CD8-positive, alpha-beta memory T cell (primary cell): ENCODE measurements at regions not wholly inside any gene's neighbourhood (a gene's known extent, or its start where the extent isn't known, plus 50 kb on each side); places are given as distances from the start of the nearest gene placed in this dataset.
A peak's percentile ranks its signal among the peaks of the same experiment; 100 is the strongest.

Source experiments
- CTCF ChIA-PET: fragments of 350-600 bp; sonication (Branson Sonifier 250); formaldehyde crosslinking; loops from one replicate; lab custom pipeline; 2021; ENCODE audit warnings: antibody characterized with exemption; lab: Charles Lee
- POLR2A ChIA-PET: fragments of 350-600 bp; sonication (Branson Sonifier 250); formaldehyde crosslinking; loops from one replicate; lab custom pipeline; 2021; ENCODE audit warnings: antibody characterized with exemption; lab: Charles Lee
- DNase-seq, 5 donors: peaks; one replicate each; pipeline versions ENCODE4 v3.0.0 to v3.0.0-alpha.2; 2020 to 2022; ENCODE audit warnings: mixed read lengths in 1 of 5
- H3K27ac ChIP-seq: one replicate; pipeline ENCODE4 v1.7.0; 2013; ENCODE audit warnings: low read depth, mild to moderate bottlenecking, low read length, moderate library complexity
- H3K27me3 ChIP-seq: 2 replicates; pipeline ENCODE4 v1.7.0; 2013; ENCODE audit warnings: low read length, mild to moderate bottlenecking; ENCODE audit not compliant: insufficient read depth, poor library complexity, severe bottlenecking
- H3K36me3 ChIP-seq: 2 replicates; pipeline ENCODE4 v1.7.0; 2013; ENCODE audit warnings: mild to moderate bottlenecking, low read length, moderate library complexity; ENCODE audit not compliant: insufficient read depth
- H3K4me1 ChIP-seq: 2 replicates; pipeline ENCODE4 v1.7.0; 2013; ENCODE audit warnings: mild to moderate bottlenecking, low read length, moderate library complexity; ENCODE audit not compliant: insufficient read depth
- H3K4me3 ChIP-seq: 2 replicates; pipeline ENCODE4 v1.7.0; 2013; ENCODE audit warnings: mild to moderate bottlenecking, low read length
- H3K9me3 ChIP-seq: 2 replicates; pipeline ENCODE4 v1.7.0; 2013; ENCODE audit warnings: mild to moderate bottlenecking, low read length
- H3K27ac Mint-ChIP-seq, 8 donors: one replicate each; pipeline ENCODE4 v1.8.0; 2020 to 2021; ENCODE audit warnings: mixed read lengths in 8 of 8, mild to moderate bottlenecking in 6 of 8, inconsistent platforms in 3 of 8, moderate library complexity in 3 of 8
- H3K27me3 Mint-ChIP-seq, 2 donors: one replicate each; pipeline ENCODE4 v1.8.0; 2020 to 2021; ENCODE audit warnings: mixed read lengths in 2 of 2, mild to moderate bottlenecking in 1 of 2, moderate library complexity in 1 of 2
- H3K36me3 Mint-ChIP-seq, 3 donors: one replicate each; pipeline ENCODE4 v1.8.0; 2020 to 2021; ENCODE audit warnings: mixed read lengths in 3 of 3, inconsistent platforms in 1 of 3, mild to moderate bottlenecking in 1 of 3
- H3K4me1 Mint-ChIP-seq, 3 donors: one replicate each; pipeline ENCODE4 v1.8.0; 2020 to 2021; ENCODE audit warnings: mixed read lengths in 3 of 3, inconsistent platforms in 1 of 3, mild to moderate bottlenecking in 1 of 3
- H3K4me3 Mint-ChIP-seq, 7 donors: one replicate each; pipeline ENCODE4 v1.8.0; 2020 to 2021; ENCODE audit warnings: mixed read lengths in 7 of 7, mild to moderate bottlenecking in 6 of 7, moderate library complexity in 4 of 7, inconsistent platforms in 2 of 7
- H3K9me3 Mint-ChIP-seq, 5 donors: one replicate each; pipeline ENCODE4 v1.8.0; 2020 to 2022; ENCODE audit warnings: mixed read lengths in 5 of 5, mild to moderate bottlenecking in 3 of 5, moderate library complexity in 2 of 5, inconsistent platforms in 1 of 5

- Mint-ChIP-seq H3K27me3 (no peaks in the 10 kb centered on the region), H3K36me3 (no peaks in the 10 kb centered on the region), H3K4me1 (no peaks in the 10 kb centered on the region), H3K27ac (no peak overlapping the region), H3K4me3 (no peak overlapping the region), H3K9me3 (peaks cover 0 to 3% (median 0%) of the 10 kb centered on the region in 5 donors)
- no peaks in the 10 kb centered on the region for H3K27me3 ChIP-seq
- no peaks in the 10 kb centered on the region for H3K4me1 ChIP-seq
- ChIA-PET POLR2A (no interaction called here), CTCF (no interaction called here)
- no peak overlapping the region for H3K27ac ChIP-seq
- H3K4me3 ChIP-seq, result no peak overlapping the region
- no peak for DNase-seq
- no peaks in the 10 kb centered on the region for H3K36me3 ChIP-seq
- H3K9me3 ChIP-seq, result no peaks in the 10 kb centered on the region
These were observed 151.6 kb downstream of the SLITRK1 start for GRCh38 chr13:83730674-83731073.

GRCh38 chr13:83722443-83722842 lies 159.8 kb downstream of the SLITRK1 start:
- ChIA-PET POLR2A (no interaction called here), CTCF (no interaction called here)
- no peaks in the 10 kb centered on the region for H3K36me3 Mint-ChIP-seq
- no peak overlapping the region for H3K27ac Mint-ChIP-seq
- H3K9me3 Mint-ChIP-seq, result peaks cover 0 to 6% (median 0%) of the 10 kb centered on the region in 5 donors
- peaks cover 0 to 3% of the 10 kb centered on the region in 2 donors for H3K27me3 Mint-ChIP-seq
- Histone ChIP-seq H3K27ac (no peak overlapping the region), H3K27me3 (no peaks in the 10 kb centered on the region), H3K36me3 (no peaks in the 10 kb centered on the region), H3K4me3 (no peak overlapping the region), H3K4me1 (no peaks in the 10 kb centered on the region), H3K9me3 (no peaks in the 10 kb centered on the region)
- no peak overlapping the region for H3K4me3 Mint-ChIP-seq
- DNase-seq, result no peak
- no peaks in the 10 kb centered on the region for H3K4me1 Mint-ChIP-seq

GRCh38 chr13:83716121-83716520 lies 166.2 kb downstream of the SLITRK1 start:
- peaks cover 0 to 3% of the 10 kb centered on the region in 2 donors for H3K27me3 Mint-ChIP-seq
- no peaks in the 10 kb centered on the region for H3K4me1 Mint-ChIP-seq
- Histone ChIP-seq H3K4me1 (no peaks in the 10 kb centered on the region), H3K9me3 (no peaks in the 10 kb centered on the region), H3K4me3 (no peak overlapping the region), H3K27ac (no peak overlapping the region), H3K27me3 (no peaks in the 10 kb centered on the region), H3K36me3 (no peaks in the 10 kb centered on the region)
- H3K36me3 Mint-ChIP-seq, result no peaks in the 10 kb centered on the region
- POLR2A ChIA-PET, result no interaction called here
- no peak overlapping the region for H3K4me3 Mint-ChIP-seq
- no peak overlapping the region for H3K27ac Mint-ChIP-seq
- CTCF ChIA-PET, result no interaction called here
- no peak for DNase-seq
- peaks cover 0 to 19% (median 0%) of the 10 kb centered on the region in 5 donors for H3K9me3 Mint-ChIP-seq

- Histone ChIP-seq H3K27ac (no peak overlapping the region), H3K4me1 (no peaks in the 10 kb centered on the region), H3K4me3 (no peak overlapping the region), H3K27me3 (no peaks in the 10 kb centered on the region), H3K36me3 (no peaks in the 10 kb centered on the region), H3K9me3 (no peaks in the 10 kb centered on the region)
- no peak for DNase-seq
- ChIA-PET POLR2A (no interaction called here), CTCF (no interaction called here)
- no peaks in the 10 kb centered on the region for H3K36me3 Mint-ChIP-seq
- no peaks in the 10 kb centered on the region for H3K4me1 Mint-ChIP-seq
- no peak overlapping the region for H3K27ac Mint-ChIP-seq
- no peak overlapping the region for H3K4me3 Mint-ChIP-seq
- no peaks in the 10 kb centered on the region for H3K27me3 Mint-ChIP-seq
- H3K9me3 Mint-ChIP-seq, result peaks cover 0 to 19% (median 0%) of the 10 kb centered on the region in 5 donors
These were observed 168.0 kb downstream of the SLITRK1 start for GRCh38 chr13:83714236-83714635.

GRCh38 chr13:83710133-83710515 lies 172.2 kb downstream of the SLITRK1 start:
- POLR2A ChIA-PET, result no interaction called here
- H3K27me3 ChIP-seq, result no peaks in the 10 kb centered on the region
- DNase-seq, result no peak
- Mint-ChIP-seq H3K36me3 (no peaks in the 10 kb centered on the region), H3K9me3 (peaks cover 0 to 12% (median 2%) of the 10 kb centered on the region in 5 donors), H3K4me1 (no peaks in the 10 kb centered on the region), H3K27ac (no peak overlapping the region), H3K4me3 (no peak overlapping the region), H3K27me3 (no peaks in the 10 kb centered on the region)
- no peaks in the 10 kb centered on the region for H3K4me1 ChIP-seq
- H3K27ac ChIP-seq, result no peak overlapping the region
- no peaks in the 10 kb centered on the region for H3K36me3 ChIP-seq
- no peaks in the 10 kb centered on the region for H3K9me3 ChIP-seq
- no peak overlapping the region for H3K4me3 ChIP-seq
- CTCF ChIA-PET, result no interaction called here

- no peaks in the 10 kb centered on the region for H3K27me3 ChIP-seq
- peaks cover 0 to 15% (median 2%) of the 10 kb centered on the region in 5 donors for H3K9me3 Mint-ChIP-seq
- CTCF ChIA-PET, result no interaction called here
- no peak for DNase-seq
- POLR2A ChIA-PET, result no interaction called here
- H3K4me1 ChIP-seq, result no peaks in the 10 kb centered on the region
- H3K4me3 Mint-ChIP-seq, result no peak overlapping the region
- H3K27ac ChIP-seq, result no peak overlapping the region
- H3K27ac Mint-ChIP-seq, result no peak overlapping the region
- no peaks in the 10 kb centered on the region for H3K4me1 Mint-ChIP-seq
- H3K36me3 Mint-ChIP-seq, result no peaks in the 10 kb centered on the region
- H3K27me3 Mint-ChIP-seq, result no peaks in the 10 kb centered on the region
- no peaks in the 10 kb centered on the region for H3K9me3 ChIP-seq
- H3K4me3 ChIP-seq, result no peak overlapping the region
- no peaks in the 10 kb centered on the region for H3K36me3 ChIP-seq
These were observed 172.7 kb downstream of the SLITRK1 start for GRCh38 chr13:83709426-83710132.

- ChIA-PET CTCF (no interaction called here), POLR2A (no interaction called here)
- no peaks in the 10 kb centered on the region for H3K27me3 Mint-ChIP-seq
- H3K36me3 ChIP-seq, result no peaks in the 10 kb centered on the region
- H3K4me1 Mint-ChIP-seq, result no peaks in the 10 kb centered on the region
- peaks cover 0 to 10% (median 1%) of the 10 kb centered on the region in 5 donors for H3K9me3 Mint-ChIP-seq
- H3K27ac ChIP-seq, result no peak overlapping the region
- no peak overlapping the region for H3K27ac Mint-ChIP-seq
- H3K4me3 ChIP-seq, result no peak overlapping the region
- no peaks in the 10 kb centered on the region for H3K4me1 ChIP-seq
- H3K4me3 Mint-ChIP-seq, result no peak overlapping the region
- no peaks in the 10 kb centered on the region for H3K27me3 ChIP-seq
- H3K9me3 ChIP-seq, result no peaks in the 10 kb centered on the region
- DNase-seq, result no peak
- H3K36me3 Mint-ChIP-seq, result no peaks in the 10 kb centered on the region
These were observed 180.3 kb downstream of the SLITRK1 start for GRCh38 chr13:83702021-83702420.

- H3K36me3 Mint-ChIP-seq, result no peaks in the 10 kb centered on the region
These were observed 189.5 kb downstream of the SLITRK1 start for GRCh38 chr13:83692800-83693199.

More at GRCh38 chr13:83692800-83693199, 189.5 kb downstream of the SLITRK1 start:
- H3K9me3 ChIP-seq, result no peaks in the 10 kb centered on the region
- H3K9me3 Mint-ChIP-seq, result peaks cover 0 to 4% (median 0%) of the 10 kb centered on the region in 5 donors
- H3K36me3 ChIP-seq, result no peaks in the 10 kb centered on the region
- H3K4me3 Mint-ChIP-seq, result peak overlapping the region in 1 of 7 donors; percentile 30
- ChIA-PET POLR2A (no interaction called here), CTCF (no interaction called here)
- H3K4me1 ChIP-seq, result no peaks in the 10 kb centered on the region
- no peaks in the 10 kb centered on the region for H3K27me3 Mint-ChIP-seq
- no peak overlapping the region for H3K27ac Mint-ChIP-seq
- no peak overlapping the region for H3K4me3 ChIP-seq
- no peak for DNase-seq
- H3K27me3 ChIP-seq, result no peaks in the 10 kb centered on the region
- H3K4me1 Mint-ChIP-seq, result no peaks in the 10 kb centered on the region
- H3K27ac ChIP-seq, result no peak overlapping the region
